HepG2 (cell line): ENCODE measurements at regions not wholly inside any gene's neighbourhood (a gene's known extent, or its start where the extent isn't known, plus 50 kb on each side); places are given as distances from the start of the nearest gene placed in this dataset.

Source experiments
- DMAP1 ChIP-seq: IDR thresholded peaks from 2 replicates; pipeline ENCODE4 v1.6.1; 2016
- HMG20A ChIP-seq: IDR thresholded peaks from 2 replicates; pipeline ENCODE4 v1.6.1; 2016; ENCODE audit warnings: borderline replicate concordance
- NCOA5 ChIP-seq: sonication (generic); formaldehyde crosslinking; IDR thresholded peaks from 2 replicates; pipeline ENCODE4 v1.4.0; 2020; ENCODE audit warnings: missing genetic modification reagents
- SMAD1 ChIP-seq: sonication (generic); formaldehyde crosslinking; IDR thresholded peaks from 2 replicates; pipeline ENCODE4 v1.4.0; 2020; ENCODE audit warnings: missing genetic modification reagents, low read depth, mild to moderate bottlenecking, borderline replicate concordance
- ZBTB2 ChIP-seq: sonication (generic); formaldehyde crosslinking; IDR thresholded peaks from 2 replicates; pipeline ENCODE4 v1.8.0; 2022; ENCODE audit warnings: low read depth, missing genetic modification reagents
- ZFP37 ChIP-seq: sonication (generic); formaldehyde crosslinking; IDR thresholded peaks from 2 replicates; pipeline ENCODE4 v1.4.0; 2020; ENCODE audit warnings: missing genetic modification reagents, borderline replicate concordance
- ZHX1 ChIP-seq: sonication (generic); formaldehyde crosslinking; IDR thresholded peaks from 2 replicates; pipeline ENCODE4 v1.8.1; 2022; ENCODE audit warnings: low read depth, mild to moderate bottlenecking, missing genetic modification reagents
- ZNF20 ChIP-seq: sonication (generic); formaldehyde crosslinking; IDR thresholded peaks from 2 replicates; pipeline ENCODE4 v1.4.0; 2020; ENCODE audit warnings: mild to moderate bottlenecking, moderate library complexity, missing genetic modification reagents
- ZNF205 ChIP-seq: IDR thresholded peaks from 2 replicates; pipeline ENCODE4 v1.6.1; 2018; ENCODE audit warnings: missing biosample characterization, missing genetic modification reagents
- ZNF251 ChIP-seq: sonication (generic); formaldehyde crosslinking; IDR thresholded peaks from 2 replicates; pipeline ENCODE4 v1.9.0; 2021; ENCODE audit warnings: mild to moderate bottlenecking, missing genetic modification reagents
- ZNF784 ChIP-seq: sonication (generic); formaldehyde crosslinking; IDR thresholded peaks from 2 replicates; pipeline ENCODE4 v1.5.1; 2020; ENCODE audit warnings: missing genetic modification reagents, mild to moderate bottlenecking, borderline replicate concordance
- TF ChIP-seq, protein P1 (sequence below): sonication (generic); formaldehyde crosslinking; IDR thresholded peaks from 2 replicates; pipeline ENCODE4 v1.5.0; 2020; ENCODE audit warnings: mild to moderate bottlenecking, missing genetic modification reagents, moderate library complexity

DNA sequence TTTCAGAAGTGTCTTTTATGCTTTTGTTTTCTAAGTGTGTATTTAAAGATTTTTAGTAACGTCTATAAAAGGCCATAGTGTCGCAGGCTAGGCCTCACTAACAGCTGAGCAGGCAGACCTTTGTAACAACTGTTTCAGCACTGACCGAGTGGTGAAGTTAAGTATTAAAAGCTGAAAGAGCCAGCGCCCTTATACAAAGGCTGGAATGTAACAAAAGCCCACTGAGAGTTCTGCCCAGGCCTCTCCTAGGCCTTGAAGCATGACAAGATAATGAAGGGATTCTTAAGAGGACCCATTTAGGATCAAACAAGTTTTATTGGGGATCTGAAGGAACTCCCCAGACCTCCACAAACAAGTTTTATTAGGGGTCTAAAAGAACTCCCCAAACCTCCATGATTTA lies 722.5 kb upstream of the PRKX start:
- TF ChIP-seq ZNF20 (CRISPR knock-in tag) (no peak), ZNF205 (no peak), ZNF784 (CRISPR knock-in tag) (no peak), ZFP37 (CRISPR knock-in tag) (no peak), SMAD1 (no peak), ZBTB2 (CRISPR knock-in tag) (no peak), ZNF251 (CRISPR knock-in tag) (no peak), NCOA5 (no peak), HMG20A (CRISPR knock-in tag) (no peak), DMAP1 (CRISPR knock-in tag) (no peak), ZHX1 (CRISPR knock-in tag) (no peak)
- TF ChIP-seq, protein P1, sequence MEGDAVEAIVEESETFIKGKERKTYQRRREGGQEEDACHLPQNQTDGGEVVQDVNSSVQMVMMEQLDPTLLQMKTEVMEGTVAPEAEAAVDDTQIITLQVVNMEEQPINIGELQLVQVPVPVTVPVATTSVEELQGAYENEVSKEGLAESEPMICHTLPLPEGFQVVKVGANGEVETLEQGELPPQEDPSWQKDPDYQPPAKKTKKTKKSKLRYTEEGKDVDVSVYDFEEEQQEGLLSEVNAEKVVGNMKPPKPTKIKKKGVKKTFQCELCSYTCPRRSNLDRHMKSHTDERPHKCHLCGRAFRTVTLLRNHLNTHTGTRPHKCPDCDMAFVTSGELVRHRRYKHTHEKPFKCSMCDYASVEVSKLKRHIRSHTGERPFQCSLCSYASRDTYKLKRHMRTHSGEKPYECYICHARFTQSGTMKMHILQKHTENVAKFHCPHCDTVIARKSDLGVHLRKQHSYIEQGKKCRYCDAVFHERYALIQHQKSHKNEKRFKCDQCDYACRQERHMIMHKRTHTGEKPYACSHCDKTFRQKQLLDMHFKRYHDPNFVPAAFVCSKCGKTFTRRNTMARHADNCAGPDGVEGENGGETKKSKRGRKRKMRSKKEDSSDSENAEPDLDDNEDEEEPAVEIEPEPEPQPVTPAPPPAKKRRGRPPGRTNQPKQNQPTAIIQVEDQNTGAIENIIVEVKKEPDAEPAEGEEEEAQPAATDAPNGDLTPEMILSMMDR (CRISPR knock-in tag): no peak
